Posterior vena cava (tissue), 2 donors: ENCODE measurements at regions not wholly inside any gene's neighbourhood (a gene's known extent, or its start where the extent isn't known, plus 50 kb on each side); places are given as distances from the start of the nearest gene placed in this dataset.
"Not testable (repeated sequence)": the region's sequence is repeated elsewhere in the genome, so short reads cannot be mapped to it uniquely, and the experiment has no call there.

Experiments
- DNase-seq: peaks from one replicate; pipeline ENCODE4 v3.0.0-alpha.2; 2020; ENCODE audit warnings: low spot score
- intact Hi-C, 2 donors: fragments of 100-400 bp; cut with DNase I; formaldehyde crosslinking; loops; one replicate each; pipeline versions ENCODE4 v1.14.1 to v1.14.2; 2022 to 2023
- donor health status: DM: yes; HTN: yes; CAD: no.
- donor health status: DM: yes; HTN: yes; CAD: no.

GRCh38 chr4:110869862-110870572, 247.1 kb upstream of the PITX2 start:
- intact Hi-C loops, result no loop called here
- no peak for DNase-seq

DNA sequence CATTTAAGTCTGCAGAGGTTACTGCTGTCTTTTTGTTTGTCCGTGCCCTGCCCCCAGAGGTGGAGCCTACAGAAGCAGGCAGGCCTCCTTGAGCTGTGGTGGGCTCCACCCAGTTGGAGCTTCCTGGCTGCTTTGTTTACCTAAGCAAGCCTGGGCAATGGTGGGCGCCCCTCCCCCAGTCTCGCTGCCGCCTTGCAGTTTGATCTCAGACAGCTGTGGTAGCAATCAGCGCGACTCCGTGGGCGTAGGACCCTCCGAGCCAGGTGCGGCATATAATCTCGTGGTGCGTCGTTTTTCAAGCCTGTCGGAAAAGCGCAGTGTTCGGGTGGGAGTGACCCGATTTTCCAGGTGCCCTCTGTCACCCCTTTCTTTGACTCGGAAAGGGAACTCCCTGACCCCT, 253.3 kb upstream of the PITX2 start:
- DNase-seq, intact Hi-C loops: not testable (repeated sequence)

DNA sequence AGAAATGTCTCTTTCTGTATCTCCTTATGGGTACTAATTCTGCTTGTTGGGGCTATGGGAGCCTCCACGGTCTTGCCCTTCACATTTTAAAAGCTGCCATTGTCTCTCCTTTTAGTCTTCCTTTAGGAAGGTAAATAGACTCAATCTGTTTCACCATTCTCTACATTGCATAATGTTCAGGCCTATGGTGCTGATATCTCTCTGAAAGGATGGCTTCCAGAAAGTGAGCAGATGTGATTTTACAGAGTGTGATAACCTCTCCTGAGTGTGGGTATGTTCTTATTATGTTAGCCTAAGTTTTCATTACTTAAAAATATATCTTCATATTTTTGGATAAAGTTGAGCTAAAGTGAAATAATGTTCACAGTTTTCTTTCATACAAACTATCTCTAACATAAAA, 254.0 kb upstream of the PITX2 start:
- DNase-seq, result no peak
- intact Hi-C loops, result no loop called here

GRCh38 chr4:110877778-110878370, 255.0 kb upstream of the PITX2 start:
- intact Hi-C loops, result no loop called here
- DNase-seq, result no peak

DNA sequence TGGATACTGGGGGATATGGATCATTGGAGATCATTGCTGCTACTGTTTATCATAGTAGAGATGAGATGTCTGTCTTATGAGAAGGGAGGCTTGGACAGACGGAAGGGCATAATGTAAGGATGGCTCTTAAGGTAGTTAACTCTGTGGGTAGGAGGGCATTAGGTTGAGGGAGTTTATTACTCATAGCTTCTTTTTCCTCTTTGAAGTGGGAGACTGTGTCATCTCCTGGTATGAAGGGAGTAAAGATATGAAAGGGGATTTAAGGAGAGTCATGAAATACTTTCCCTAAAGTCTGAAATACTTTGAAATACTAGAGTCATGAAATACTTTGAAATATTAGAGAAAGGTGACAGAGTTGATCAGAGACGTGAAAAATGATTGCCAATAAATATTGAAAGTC, 255.5 kb upstream of the PITX2 start:
- no peak for DNase-seq
- intact Hi-C loops, result no loop called here

DNA sequence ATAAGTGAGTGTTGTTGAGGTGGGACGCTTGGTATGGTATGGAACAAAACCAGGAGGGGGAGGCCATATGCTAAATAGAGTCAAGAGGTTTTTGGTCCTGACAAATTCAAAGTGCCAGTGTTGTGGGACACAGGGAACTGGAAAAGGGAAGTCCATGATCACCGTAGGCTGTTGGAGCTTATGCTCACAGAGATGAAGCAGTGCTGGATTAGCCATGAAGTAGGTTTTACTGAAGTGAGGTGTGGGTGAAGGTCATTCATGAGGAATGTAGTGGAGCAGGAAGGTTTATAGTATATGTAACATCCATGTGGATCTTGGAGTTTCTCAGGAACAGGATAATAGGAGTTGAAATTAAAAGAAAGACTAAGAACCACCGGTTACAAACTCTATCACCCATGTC, 256.1 kb upstream of the PITX2 start:
- intact Hi-C loops, result no loop called here
- no peak for DNase-seq

- DNase-seq, result no peak
- intact Hi-C loops, result no loop called here
These were observed 263.4 kb upstream of the PITX2 start for GRCh38 chr4:110886270-110886669.

- intact Hi-C loops, result no loop called here
- no peak for DNase-seq
These were observed 264.0 kb upstream of the PITX2 start for GRCh38 chr4:110886856-110887255.

- intact Hi-C loops, result no loop called here
- DNase-seq, result no peak
These were observed 274.9 kb upstream of the PITX2 start for GRCh38 chr4:110897784-110898183.

DNA sequence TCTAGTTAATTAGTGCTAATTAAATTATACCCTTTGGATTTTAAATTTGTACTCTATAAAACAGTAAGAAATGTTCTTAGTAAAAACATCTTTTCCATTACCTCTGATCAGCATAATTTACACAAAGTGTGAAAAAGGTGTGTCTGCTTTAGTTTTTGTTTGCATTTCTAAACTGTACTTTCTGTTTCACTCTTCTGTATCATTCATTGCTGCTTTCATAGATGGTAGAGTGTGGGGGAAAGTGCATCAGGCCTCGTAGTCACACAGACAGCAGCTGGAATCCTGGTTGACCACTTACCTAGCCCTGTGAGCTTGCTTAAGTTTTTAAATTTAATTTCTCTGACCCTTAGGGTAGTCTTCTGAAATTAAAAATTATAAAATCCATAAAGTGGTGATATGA, 275.4 kb upstream of the PITX2 start:
- DNase-seq, result no peak
- intact Hi-C loops, result no loop called here

GRCh38 chr4:110900213-110900769, 277.4 kb upstream of the PITX2 start:
- no peak for DNase-seq
- intact Hi-C loops, result no loop called here

DNA sequence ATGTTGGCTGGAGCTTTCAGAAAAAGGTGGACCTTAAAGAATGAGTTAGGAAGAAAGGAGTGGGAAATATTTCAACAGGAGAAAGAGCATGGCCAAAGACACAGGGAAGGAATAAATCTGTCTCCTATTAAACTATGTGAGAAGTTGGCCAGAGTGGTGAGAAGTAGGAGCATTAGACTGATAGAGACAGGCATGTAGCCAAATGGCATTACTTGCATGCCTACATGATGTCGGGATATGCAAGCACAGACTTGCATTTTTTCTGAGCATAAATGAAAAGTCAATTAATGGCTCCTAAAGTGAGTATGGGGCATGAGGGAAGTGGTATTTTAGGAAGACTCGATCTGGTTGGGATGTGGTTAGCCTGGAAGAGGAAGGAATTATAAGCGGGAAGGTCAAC, 279.6 kb upstream of the PITX2 start:
- intact Hi-C loops, result no loop called here
- DNase-seq, result no peak

GRCh38 chr4:110904435-110905065, 281.7 kb upstream of the PITX2 start:
- no peak for DNase-seq
- intact Hi-C loops, result no loop called here

- intact Hi-C loops, result no loop called here
- DNase-seq, result no peak
These were observed 282.5 kb upstream of the PITX2 start for GRCh38 chr4:110905367-110905766.

- intact Hi-C loops, result no loop called here
- no peak for DNase-seq
These were observed 285.0 kb upstream of the PITX2 start for GRCh38 chr4:110907801-110908313.

- DNase-seq, result no peak
- intact Hi-C loops, result no loop called here
These were observed 291.9 kb upstream of the PITX2 start for GRCh38 chr4:110914791-110915190.

DNA sequence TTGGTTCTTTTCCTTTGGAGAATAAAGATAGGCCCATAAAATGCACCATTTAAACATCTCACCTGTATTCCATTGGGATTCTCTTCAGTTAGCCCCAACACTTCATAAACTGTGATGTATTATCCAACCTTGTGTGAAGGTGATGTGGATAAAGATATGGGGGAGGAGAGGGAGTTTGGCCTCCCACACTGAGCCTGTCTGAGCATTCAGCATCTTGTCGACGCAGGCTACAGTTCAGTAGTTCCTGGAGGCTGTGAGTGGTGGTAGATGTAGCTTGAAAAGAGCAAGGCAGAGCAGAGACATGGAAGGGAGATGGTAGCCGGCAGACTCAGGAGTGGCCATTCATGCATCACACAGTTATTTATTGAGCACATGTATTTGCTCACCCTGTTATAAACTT, 292.4 kb upstream of the PITX2 start:
- DNase-seq, result no peak
- intact Hi-C loops, result no loop called here

DNA sequence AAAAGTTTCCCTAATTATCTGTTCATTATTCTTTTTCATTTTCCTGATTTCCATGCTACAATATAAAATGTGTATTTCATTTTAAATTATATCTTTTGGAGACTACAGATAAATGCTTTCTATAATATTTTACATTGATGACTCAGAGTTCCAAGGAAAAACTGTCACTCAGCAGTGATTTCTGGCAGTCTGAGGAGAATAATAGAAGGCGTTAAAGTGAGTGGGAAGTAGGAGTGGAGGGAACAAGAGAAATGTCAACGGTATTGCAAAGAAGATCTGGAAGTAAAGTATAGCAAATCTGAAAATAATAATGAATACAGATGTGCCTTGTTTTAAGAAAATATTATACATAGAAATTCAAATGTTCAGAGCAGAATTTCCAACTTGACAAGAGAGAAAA, 293.6 kb upstream of the PITX2 start:
- intact Hi-C loops, result no loop called here

GRCh38 chr4:110917835-110918234, 295.0 kb upstream of the PITX2 start:
- intact Hi-C loops, result no loop called here

More for the DNA sequence above, 293.6 kb upstream of the PITX2 start:
- no peak for DNase-seq

GRCh38 chr4:110920990-110921389, 298.1 kb upstream of the PITX2 start:
- no peak for DNase-seq
- intact Hi-C loops, result no loop called here

More at GRCh38 chr4:110917835-110918234, 295.0 kb upstream of the PITX2 start:
- DNase-seq, result no peak
